GM23338 (cell line): ENCODE measurements at regions not wholly inside any gene's neighbourhood (a gene's known extent, or its start where the extent isn't known, plus 50 kb on each side); places are given as distances from the start of the nearest gene placed in this dataset.

Experiments used
- ATAC-seq: fragments of 200-7000 bp; cut with Tn5 transposase; 3 replicates; pipeline ENCODE4 v1.9.1; 2020
- DNase-seq: peaks from one replicate; pipeline ENCODE4 v3.0.0-alpha.2; 2015; ENCODE audit warnings: low spot score
- H2AFZ ChIP-seq: fragments of 200-600 bp; sonication (generic); 2 replicates; pipeline ENCODE4 v1.8.0; 2016; ENCODE audit warnings: antibody characterized with exemption, mild to moderate bottlenecking, moderate library complexity
- H3F3A ChIP-seq: fragments of 200-600 bp; sonication (generic); replicated peaks from 2 replicates; pipeline ENCODE4 v1.8.0; 2017; ENCODE audit warnings: antibody characterized with exemption, mixed run types, low read depth
- H3K27ac ChIP-seq: fragments of 200-600 bp; sonication (generic); 2 replicates; pipeline ENCODE4 v1.6.1; 2016; ENCODE audit warnings: low read depth
- H3K27me3 ChIP-seq: fragments of 200-600 bp; sonication (generic); 2 replicates; pipeline ENCODE4 v1.8.0; 2016; ENCODE audit warnings: mild to moderate bottlenecking, mixed run types, moderate library complexity; ENCODE audit not compliant: insufficient read depth
- H3K36me3 ChIP-seq: fragments of 200-600 bp; sonication (generic); 2 replicates; pipeline ENCODE4 v1.8.0; 2016; ENCODE audit warnings: mild to moderate bottlenecking; ENCODE audit not compliant: insufficient read depth
- H3K4me1 ChIP-seq: fragments of 200-600 bp; sonication (generic); 2 replicates; pipeline ENCODE4 v1.8.0; 2016; ENCODE audit warnings: mild to moderate bottlenecking, moderate library complexity; ENCODE audit not compliant: insufficient read depth
- H3K4me2 ChIP-seq: fragments of 200-600 bp; sonication (generic); 2 replicates; pipeline ENCODE4 v1.7.1; 2017; ENCODE audit warnings: mixed run types
- H3K4me3 ChIP-seq: fragments of 200-600 bp; sonication (generic); 2 replicates; pipeline ENCODE4 v1.6.1; 2016; ENCODE audit warnings: mixed run types
- H3K79me2 ChIP-seq: fragments of 200-600 bp; sonication (generic); replicated peaks from 2 replicates; pipeline ENCODE4 v1.8.0; 2017; ENCODE audit warnings: mild to moderate bottlenecking; ENCODE audit not compliant: insufficient read depth
- H3K9me2 ChIP-seq: fragments of 200-600 bp; sonication (generic); 2 replicates; pipeline ENCODE4 v1.8.0; 2017; ENCODE audit not compliant: insufficient read depth
- H4K20me1 ChIP-seq: fragments of 200-600 bp; sonication (generic); replicated peaks from 2 replicates; pipeline ENCODE4 v1.8.0; 2017; ENCODE audit warnings: mild to moderate bottlenecking; ENCODE audit not compliant: insufficient read depth
- H3K27ac Mint-ChIP-seq: 2 replicates; pipeline ENCODE4 v1.8.0; 2020; ENCODE audit warnings: inconsistent platforms, mild to moderate bottlenecking, moderate library complexity, mixed read lengths
- H3K27me3 Mint-ChIP-seq: 3 replicates; pipeline ENCODE4 v1.8.0; 2022; ENCODE audit warnings: low read depth, mild to moderate bottlenecking, moderate library complexity, mixed read lengths, inconsistent platforms; ENCODE audit not compliant: insufficient read depth, poor library complexity
- H3K36me3 Mint-ChIP-seq: 3 replicates; pipeline ENCODE4 v1.8.0; 2021; ENCODE audit warnings: low read depth, mild to moderate bottlenecking, inconsistent platforms, moderate library complexity, mixed read lengths
- H3K4me1 Mint-ChIP-seq: 3 replicates; pipeline ENCODE4 v1.8.0; 2020; ENCODE audit warnings: mild to moderate bottlenecking, inconsistent platforms, mixed read lengths
- H3K4me3 Mint-ChIP-seq: 3 replicates; pipeline ENCODE4 v1.8.0; 2021; ENCODE audit warnings: moderate library complexity, mild to moderate bottlenecking, inconsistent platforms, mixed read lengths
- H3K9me3 Mint-ChIP-seq: 3 replicates; pipeline ENCODE4 v1.8.0; 2020; ENCODE audit warnings: moderate library complexity, mild to moderate bottlenecking, inconsistent platforms, mixed read lengths
- ETS1 ChIP-seq: IDR thresholded peaks from 2 replicates; pipeline ENCODE4 v1.6.1; 2016; ENCODE audit warnings: antibody characterized with exemption
- EZH2 ChIP-seq: fragments of 200-600 bp; sonication (generic); IDR thresholded peaks from one replicate; pipeline ENCODE4 v1.8.0; 2017; ENCODE audit warnings: antibody characterized with exemption, mild to moderate bottlenecking, low read depth; ENCODE audit not compliant: unreplicated experiment
- EZH2phosphoT487 ChIP-seq: fragments of 200-600 bp; sonication (generic); IDR thresholded peaks from one replicate; pipeline ENCODE4 v1.8.1; 2018; ENCODE audit warnings: antibody characterized with exemption; ENCODE audit not compliant: unreplicated experiment
- JUNB ChIP-seq: IDR thresholded peaks from one replicate; pipeline ENCODE4 v1.6.1; 2016; ENCODE audit warnings: antibody characterized with exemption; ENCODE audit not compliant: unreplicated experiment
- NANOG ChIP-seq: IDR thresholded peaks from 2 replicates; pipeline ENCODE4 v1.6.1; 2016; ENCODE audit warnings: antibody characterized with exemption, borderline replicate concordance
- POLR2AphosphoS5 ChIP-seq: IDR thresholded peaks from 2 replicates; pipeline ENCODE4 v1.6.1; 2016; ENCODE audit warnings: antibody characterized with exemption, low read depth
- STAT1 ChIP-seq: IDR thresholded peaks from one replicate; pipeline ENCODE4 v1.6.1; 2016; ENCODE audit warnings: antibody characterized with exemption; ENCODE audit not compliant: unreplicated experiment
- ZNF462 ChIP-seq: fragments of 250-450 bp; sonication (Bioruptor Pico); IDR thresholded peaks from 2 replicates; pipeline ENCODE4 v1.5.0; 2020; ENCODE audit warnings: mild to moderate bottlenecking, moderate library complexity

- Mint-ChIP-seq H3K36me3 (no peaks in the 10 kb centered on the region), H3K4me3 (no peak overlapping the region), H3K9me3 (no peaks in the 10 kb centered on the region), H3K4me1 (peaks cover 25% of the 10 kb centered on the region; the same call in 2 of the 3 replicates), H3K27ac (no peak overlapping the region), H3K27me3 (no peaks in the 10 kb centered on the region)
- ATAC-seq (no peak), DNase-seq (no peak)
- Histone ChIP-seq H3K27me3 (no peaks in the 10 kb centered on the region), H3F3A (no peaks in the 10 kb centered on the region), H3K9me2 (no peaks in the 10 kb centered on the region), H3K4me1 (peaks cover 14% of the 10 kb centered on the region; the same call in 1 of the 2 replicates), H3K27ac (no peak overlapping the region), H3K36me3 (no peaks in the 10 kb centered on the region), H2AFZ (no peak overlapping the region), H3K79me2 (no peaks in the 10 kb centered on the region), H4K20me1 (no peaks in the 10 kb centered on the region), H3K4me3 (no peak overlapping the region), H3K4me2 (no peak overlapping the region)
- TF ChIP-seq POLR2AphosphoS5 = no peak
- no peak for TF ChIP-seq EZH2phosphoT487
- TF ChIP-seq EZH2 = no peak
- TF ChIP-seq ZNF462 (CRISPR knock-in tag) = no peak
- no peak for TF ChIP-seq STAT1
- TF ChIP-seq ETS1 = no peak
- no peak for TF ChIP-seq NANOG
- no peak for TF ChIP-seq JUNB
These were observed 234.3 kb downstream of the HS3ST1 start for GRCh38 chr4:11194431-11194830.
